BLaER1 treated with 17β-estradiol and CSF1 and Interleukin-3, amounts not matched to agents 10 nM and 100 nM (cell line): ENCODE measurements at regions not wholly inside any gene's neighbourhood (a gene's known extent, or its start where the extent isn't known, plus 50 kb on each side); places are given as distances from the start of the nearest gene placed in this dataset.

Experiments
- H3K27ac ChIP-seq, 11 experiments: shearing (Covaris generic); formaldehyde crosslinking; 2 replicates each; pipeline ENCODE4 v1.8.1; 2022
- H3K27me3 ChIP-seq, 11 experiments: shearing (Covaris generic); formaldehyde crosslinking; 2 replicates each; pipeline ENCODE4 v1.8.1; 2022
- H3K36me3 ChIP-seq, 11 experiments: shearing (Covaris generic); formaldehyde crosslinking; 2 replicates each; pipeline ENCODE4 v1.8.1; 2022
- H3K4me1 ChIP-seq, 10 experiments: shearing (Covaris generic); formaldehyde crosslinking; 2 replicates each; pipeline ENCODE4 v1.8.1; 2022
- H3K4me2 ChIP-seq, 11 experiments: shearing (Covaris generic); formaldehyde crosslinking; 2 replicates each; pipeline ENCODE4 v1.8.1; 2022
- H3K4me3 ChIP-seq, 10 experiments: shearing (Covaris generic); formaldehyde crosslinking; 2 replicates each; pipeline ENCODE4 v1.8.1; 2022
- H3K9ac ChIP-seq, 11 experiments: shearing (Covaris generic); formaldehyde crosslinking; 2 replicates each; pipeline ENCODE4 v1.8.1; 2022
- H3K9me3 ChIP-seq, 11 experiments: shearing (Covaris generic); formaldehyde crosslinking; replicated peaks in 1 of 11; 2 replicates each; pipeline ENCODE4 v1.8.1; 2022
- H4K20me1 ChIP-seq, 11 experiments: shearing (Covaris generic); formaldehyde crosslinking; 2 replicates each; pipeline ENCODE4 v1.8.1; 2022
- Cebpa-rat ChIP-seq, 11 experiments: shearing (Covaris generic); IDR thresholded peaks; 2 replicates each; pipeline ENCODE4 v1.8.1; 2022

DNA sequence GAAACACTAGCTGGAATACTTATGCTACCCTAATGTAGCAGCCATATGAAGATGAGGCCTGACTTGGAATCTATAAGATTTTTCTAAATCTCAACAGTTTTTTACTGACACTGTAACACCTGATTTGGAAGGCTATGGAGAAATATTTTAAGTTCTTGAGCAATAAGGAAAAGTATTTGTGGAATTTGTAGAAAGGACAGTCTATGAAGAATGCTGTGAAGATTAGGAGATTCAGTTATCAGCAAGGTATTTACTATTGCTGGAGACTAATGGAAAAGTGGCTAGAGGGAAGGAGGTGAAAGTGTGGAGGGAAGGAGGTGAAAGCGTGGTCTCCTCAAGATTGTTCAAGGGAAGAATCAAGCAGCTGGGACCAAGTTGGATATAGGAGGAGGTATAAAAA lies 190.0 kb upstream of the EMCN start:
- no peaks in the 10 kb centered on the region for H3K4me1 ChIP-seq
- no peak overlapping the region for H3K9ac ChIP-seq
- no peaks in the 10 kb centered on the region for H3K9me3 ChIP-seq
- no peaks in the 10 kb centered on the region for H4K20me1 ChIP-seq
- H3K36me3 ChIP-seq, result no peaks in the 10 kb centered on the region
- no peaks in the 10 kb centered on the region for H3K27me3 ChIP-seq
- H3K4me3 ChIP-seq, result no peak overlapping the region
- H3K4me2 ChIP-seq, result no peak overlapping the region
- no peak for TF ChIP-seq Cebpa-rat (IDR thresholded peaks at IDR 0.05)
- no peak overlapping the region for H3K27ac ChIP-seq

- no peak overlapping the region for H3K4me3 ChIP-seq
- H3K27me3 ChIP-seq, result no peaks in the 10 kb centered on the region
- H3K4me2 ChIP-seq, result no peak overlapping the region
- H3K36me3 ChIP-seq, result no peaks in the 10 kb centered on the region
- no peak overlapping the region for H3K27ac ChIP-seq
- no peaks in the 10 kb centered on the region for H3K9me3 ChIP-seq
- TF ChIP-seq Cebpa-rat (IDR thresholded peaks at IDR 0.05), result no peak
- no peak overlapping the region for H3K9ac ChIP-seq
- no peaks in the 10 kb centered on the region for H3K4me1 ChIP-seq
- no peaks in the 10 kb centered on the region for H4K20me1 ChIP-seq
These were observed 178.7 kb upstream of the EMCN start for GRCh38 chr4:100696531-100696930.

- no peaks in the 10 kb centered on the region for H3K9me3 ChIP-seq
- H3K9ac ChIP-seq, result no peak overlapping the region
- no peak overlapping the region for H3K27ac ChIP-seq
- H3K4me1 ChIP-seq, result no peaks in the 10 kb centered on the region
- TF ChIP-seq Cebpa-rat (IDR thresholded peaks at IDR 0.05), result no peak
- H3K4me3 ChIP-seq, result no peak overlapping the region
- H4K20me1 ChIP-seq, result no peaks in the 10 kb centered on the region
- no peak overlapping the region for H3K4me2 ChIP-seq
- H3K36me3 ChIP-seq, result no peaks in the 10 kb centered on the region
- no peaks in the 10 kb centered on the region for H3K27me3 ChIP-seq
These were observed 178.0 kb upstream of the EMCN start for GRCh38 chr4:100695871-100696270.

DNA sequence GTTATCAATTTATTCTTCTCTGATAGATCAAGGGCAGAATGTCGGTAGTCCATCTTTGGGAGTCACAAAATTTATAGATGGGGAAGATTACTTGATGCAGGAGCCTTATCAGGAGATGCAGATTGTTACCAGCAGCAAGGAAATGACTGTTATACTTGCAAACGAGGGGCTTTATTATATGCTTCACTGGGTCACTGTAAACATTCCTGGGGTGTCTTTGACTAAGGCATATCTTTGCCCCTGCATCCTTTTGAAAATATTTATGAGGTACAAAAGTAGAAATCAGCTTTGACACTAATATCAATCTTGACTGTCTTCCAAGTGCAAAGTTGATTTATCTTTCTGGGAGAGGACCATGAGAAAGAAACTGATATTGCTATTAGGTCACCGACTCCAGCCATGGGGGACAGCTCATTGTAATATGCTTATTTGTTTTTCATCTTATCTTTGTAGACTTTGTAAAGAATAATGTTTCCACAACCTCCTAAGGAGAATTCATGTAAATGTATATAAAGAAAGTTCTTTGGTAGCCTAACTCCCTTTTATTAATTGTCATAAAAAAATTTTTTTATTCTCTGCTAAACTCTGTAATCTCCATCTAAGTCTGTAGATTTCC lies 177.3 kb upstream of the EMCN start:
- Histone ChIP-seq H3K36me3 (no peaks in the 10 kb centered on the region), H3K9ac (no peak overlapping the region), H3K9me3 (no peaks in the 10 kb centered on the region), H4K20me1 (no peaks in the 10 kb centered on the region), H3K27ac (no peak overlapping the region), H3K4me1 (no peaks in the 10 kb centered on the region), H3K4me3 (no peak overlapping the region), H3K4me2 (no peak overlapping the region), H3K27me3 (no peaks in the 10 kb centered on the region)
- no peak for TF ChIP-seq Cebpa-rat (IDR thresholded peaks at IDR 0.05)

- no peak for TF ChIP-seq Cebpa-rat (IDR thresholded peaks at IDR 0.05)
- no peak overlapping the region for H3K4me2 ChIP-seq
- no peaks in the 10 kb centered on the region for H3K4me1 ChIP-seq
- H3K36me3 ChIP-seq, result no peaks in the 10 kb centered on the region
- H3K9ac ChIP-seq, result no peak overlapping the region
- H3K27me3 ChIP-seq, result no peaks in the 10 kb centered on the region
- H3K9me3 ChIP-seq, result no peaks in the 10 kb centered on the region
- no peak overlapping the region for H3K4me3 ChIP-seq
- no peak overlapping the region for H3K27ac ChIP-seq
- H4K20me1 ChIP-seq, result no peaks in the 10 kb centered on the region
These were observed 176.6 kb upstream of the EMCN start for GRCh38 chr4:100694467-100694866.

GRCh38 chr4:100690812-100691211 lies 173.0 kb upstream of the EMCN start:
- H3K27me3 ChIP-seq, result no peaks in the 10 kb centered on the region
- no peak for TF ChIP-seq Cebpa-rat (IDR thresholded peaks at IDR 0.05)
- no peaks in the 10 kb centered on the region for H3K36me3 ChIP-seq

GRCh38 chr4:100688368-100688767 lies 170.5 kb upstream of the EMCN start:
- Histone ChIP-seq H3K9me3 (no peaks in the 10 kb centered on the region), H3K9ac (no peak overlapping the region), H3K4me1 (no peaks in the 10 kb centered on the region), H4K20me1 (no peaks in the 10 kb centered on the region), H3K4me2 (no peak overlapping the region), H3K27ac (no peak overlapping the region), H3K4me3 (no peak overlapping the region), H3K36me3 (no peaks in the 10 kb centered on the region), H3K27me3 (no peaks in the 10 kb centered on the region)
- peak in 1 of 11 experiments; percentile 32; a peak in 1 of 22 replicates for TF ChIP-seq Cebpa-rat (IDR thresholded peaks at IDR 0.05)

More at GRCh38 chr4:100690812-100691211, 173.0 kb upstream of the EMCN start:
- H3K9me3 ChIP-seq, result no peaks in the 10 kb centered on the region
- H4K20me1 ChIP-seq, result no peaks in the 10 kb centered on the region
- H3K27ac ChIP-seq, result no peak overlapping the region
- H3K4me3 ChIP-seq, result no peak overlapping the region
- no peak overlapping the region for H3K4me2 ChIP-seq
- no peaks in the 10 kb centered on the region for H3K4me1 ChIP-seq
- no peak overlapping the region for H3K9ac ChIP-seq

DNA sequence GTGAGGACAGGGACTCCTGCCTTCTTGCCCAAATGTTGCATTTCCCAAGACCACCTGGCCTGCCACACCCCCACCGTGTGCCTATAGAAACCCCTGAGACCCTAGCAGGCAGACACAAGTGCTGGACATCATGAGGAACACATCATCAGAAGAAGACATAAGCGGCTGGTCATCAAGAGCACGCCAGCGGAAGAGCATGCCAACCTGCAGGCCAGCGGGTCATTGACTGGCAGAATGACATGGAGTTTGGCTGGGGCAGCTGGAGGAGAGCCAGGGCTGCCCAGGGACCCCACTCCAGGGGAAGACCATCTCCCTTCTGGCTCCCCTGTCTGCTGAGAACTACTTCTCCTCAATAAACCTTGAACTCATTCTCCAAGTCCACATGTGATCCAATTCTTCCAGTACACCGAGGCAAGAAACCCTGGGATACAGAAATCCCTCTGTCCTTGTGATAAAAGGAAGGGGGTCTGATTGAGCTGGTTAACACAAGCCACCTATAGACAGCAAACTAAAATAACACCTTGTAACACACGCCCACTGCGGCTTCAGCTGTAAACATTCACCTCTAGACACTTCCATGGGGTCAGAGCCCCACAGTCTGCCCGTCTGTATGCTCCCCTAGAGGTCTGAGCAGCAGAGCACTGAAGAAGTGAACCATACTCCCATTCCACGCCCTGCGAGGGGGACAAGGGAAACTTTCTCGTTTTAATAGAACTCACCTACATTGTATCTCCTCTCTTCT lies 164.8 kb upstream of the EMCN start:
- no peaks in the 10 kb centered on the region for H3K9me3 ChIP-seq
- H3K36me3 ChIP-seq, result no peaks in the 10 kb centered on the region
- no peak overlapping the region for H3K9ac ChIP-seq
- no peak overlapping the region for H3K27ac ChIP-seq
- H3K4me2 ChIP-seq, result no peak overlapping the region; a peak in 1 of 22 replicates
- H3K27me3 ChIP-seq, result no peaks in the 10 kb centered on the region
- peaks cover 0 to 9% (median 0%) of the 10 kb centered on the region in 10 experiments; a peak in 1 of 20 replicates for H3K4me1 ChIP-seq
- H3K4me3 ChIP-seq, result no peak overlapping the region
- no peak for TF ChIP-seq Cebpa-rat (IDR thresholded peaks at IDR 0.05)
- H4K20me1 ChIP-seq, result no peaks in the 10 kb centered on the region

DNA sequence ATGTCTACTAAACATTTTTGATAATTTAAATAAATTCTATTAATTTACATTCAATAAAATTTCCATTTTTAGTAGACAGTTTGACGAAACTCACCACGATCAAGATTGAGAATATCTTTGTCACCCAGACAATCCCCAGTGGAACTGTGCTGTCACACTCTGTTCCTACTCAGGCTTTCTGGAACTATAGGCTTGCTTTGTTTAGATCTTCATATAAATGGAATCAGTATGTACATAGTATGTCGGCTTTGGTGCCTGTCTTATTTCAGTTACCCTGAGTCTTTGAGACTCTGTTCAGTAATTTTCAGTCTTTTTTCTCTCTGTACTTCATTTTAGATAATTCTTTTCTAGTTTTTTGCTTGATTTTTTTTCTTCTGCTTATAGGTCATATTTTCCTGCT lies 163.5 kb upstream of the EMCN start:
- no peak overlapping the region for H3K9ac ChIP-seq
- H3K4me3 ChIP-seq, result no peak overlapping the region
- H3K4me2 ChIP-seq, result no peak overlapping the region
- H3K27ac ChIP-seq, result no peak overlapping the region
- H3K36me3 ChIP-seq, result no peaks in the 10 kb centered on the region
- TF ChIP-seq Cebpa-rat (IDR thresholded peaks at IDR 0.05), result no peak
- no peaks in the 10 kb centered on the region for H3K9me3 ChIP-seq
- H3K27me3 ChIP-seq, result no peaks in the 10 kb centered on the region
- peaks cover 0 to 9% (median 0%) of the 10 kb centered on the region in 10 experiments; a peak in 1 of 20 replicates for H3K4me1 ChIP-seq
- no peaks in the 10 kb centered on the region for H4K20me1 ChIP-seq

DNA sequence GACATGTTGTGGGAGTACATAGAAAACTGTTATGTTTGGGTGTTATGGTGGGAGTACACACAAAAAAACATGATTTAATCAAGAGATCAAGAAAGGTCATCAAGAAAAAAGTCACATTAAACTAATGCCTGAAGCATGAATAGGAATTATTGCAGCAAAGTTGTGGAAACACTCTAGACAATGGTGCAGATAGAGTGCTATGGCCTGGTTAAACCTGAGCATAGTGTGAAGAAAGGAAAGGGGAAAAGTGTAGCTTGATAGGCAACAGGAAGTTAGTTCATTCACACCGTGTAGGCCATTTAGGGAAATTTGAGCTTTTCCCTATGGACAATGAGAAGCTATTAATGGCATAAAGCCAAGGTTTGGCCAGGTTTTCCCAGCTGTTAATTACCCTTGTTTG lies 162.1 kb upstream of the EMCN start:
- Histone ChIP-seq H3K4me1 (peaks cover 0 to 9% (median 0%) of the 10 kb centered on the region in 10 experiments; a peak in 1 of 20 replicates), H3K36me3 (no peaks in the 10 kb centered on the region), H4K20me1 (no peaks in the 10 kb centered on the region), H3K4me2 (no peak overlapping the region), H3K9me3 (no peaks in the 10 kb centered on the region), H3K27ac (no peak overlapping the region), H3K4me3 (no peak overlapping the region), H3K27me3 (no peaks in the 10 kb centered on the region), H3K9ac (no peak overlapping the region)
- no peak for TF ChIP-seq Cebpa-rat (IDR thresholded peaks at IDR 0.05)
